Mucosa of descending colon (tissue), 3 donors: ENCODE measurements at regions not wholly inside any gene's neighbourhood (a gene's known extent, or its start where the extent isn't known, plus 50 kb on each side); places are given as distances from the start of the nearest gene placed in this dataset.
A peak's percentile ranks its signal among the peaks of the same experiment; 100 is the strongest.

Experiments used
- ATAC-seq: fragments of 200-7000 bp; cut with Tn5 transposase; one replicate; pipeline ENCODE4 v1.9.1; 2020; ENCODE audit warnings: mild to moderate bottlenecking, moderate library complexity
- DNase-seq, 3 donors: peaks; one replicate each; pipeline ENCODE4 v3.0.0-alpha.2; 2020
- H3K36me3 ChIP-seq: fragments of 200-600 bp; one replicate; pipeline ENCODE4 v1.8.0; 2021; ENCODE audit warnings: low read depth, mild to moderate bottlenecking
- H3K4me1 ChIP-seq: fragments of 200-600 bp; one replicate; pipeline ENCODE4 v1.8.0; 2021; ENCODE audit warnings: low read depth, mild to moderate bottlenecking
- H3K4me3 ChIP-seq: fragments of 200-600 bp; one replicate; pipeline ENCODE4 v1.8.0; 2021; ENCODE audit warnings: mild to moderate bottlenecking
- H3K9me3 ChIP-seq: fragments of 200-600 bp; one replicate; pipeline ENCODE4 v1.8.0; 2021; ENCODE audit warnings: mild to moderate bottlenecking
- CTCF ChIP-seq: fragments of 200-600 bp; IDR thresholded peaks from one replicate; pipeline ENCODE4 v1.8.0; 2022; ENCODE audit warnings: antibody characterized with exemption, mild to moderate bottlenecking
- intact Hi-C, 2 donors: fragments of 100-400 bp; cut with DNase I in 1 of 2; cut with micrococcal nuclease in 1 of 2; formaldehyde crosslinking; loops; one replicate each; pipeline versions ENCODE4 v1.11.0 to v1.11.1; 2022; cut with DNase I, micrococcal nuclease
- donor health status: DM: no; HTN: no; CAD: no; lungs with moderate emphysema.
- donor health status: DM: no; HTN: no; CAD: no.
- donor health status: DM: no; HTN: yes; CAD: no.

- DNase-seq = peak in 2 of 3 donors; percentile 39 to 60
- Histone ChIP-seq H3K9me3 (no peaks in the 10 kb centered on the region), H3K36me3 (no peaks in the 10 kb centered on the region), H3K4me3 (no peak overlapping the region), H3K4me1 (peaks cover 4% of the 10 kb centered on the region)
- ATAC-seq = peak; percentile 98
- intact Hi-C loops = loop anchor here in 1 of 2 donors (10.0 kb wide), 1 partner anchor 442 kb away; no protein-coding TSS in a partner anchor
- peak; percentile 55 for TF ChIP-seq CTCF
These were observed 353.9 kb upstream of the DDI1 start for GRCh38 chr11:103682318-103683184.

- Histone ChIP-seq H3K4me1 (peaks cover 4% of the 10 kb centered on the region), H3K36me3 (no peaks in the 10 kb centered on the region), H3K4me3 (no peak overlapping the region), H3K9me3 (no peaks in the 10 kb centered on the region)
- no peak for TF ChIP-seq CTCF
- intact Hi-C loops = loop anchor here in 1 of 2 donors (10.0 kb wide), 1 partner anchor 441 kb away; no protein-coding TSS in a partner anchor
- no peak for ATAC-seq
- DNase-seq = no peak
These were observed 352.9 kb upstream of the DDI1 start for GRCh38 chr11:103683576-103683975.

GRCh38 chr11:103688924-103689323 is 347.5 kb upstream of the DDI1 start:
- intact Hi-C loops = loop anchor here in 1 of 2 donors (10.0 kb wide), 1 partner anchor 436 kb away; no protein-coding TSS in a partner anchor
- TF ChIP-seq CTCF = no peak
- DNase-seq = no peak
- no peak overlapping the region for H3K4me3 ChIP-seq
- no peaks in the 10 kb centered on the region for H3K4me1 ChIP-seq
- no peaks in the 10 kb centered on the region for H3K36me3 ChIP-seq
- ATAC-seq = no peak
- H3K9me3 ChIP-seq = no peaks in the 10 kb centered on the region

- Histone ChIP-seq H3K36me3 (no peaks in the 10 kb centered on the region), H3K4me3 (no peak overlapping the region), H3K9me3 (no peaks in the 10 kb centered on the region), H3K4me1 (no peaks in the 10 kb centered on the region)
- DNase-seq (no peak), ATAC-seq (no peak)
- intact Hi-C loops = no loop called here
- no peak for TF ChIP-seq CTCF
These were observed 346.1 kb upstream of the DDI1 start for GRCh38 chr11:103690356-103690755.

- no peak for TF ChIP-seq CTCF
- H3K9me3 ChIP-seq = no peaks in the 10 kb centered on the region
- ATAC-seq (no peak), DNase-seq (no peak)
- no peaks in the 10 kb centered on the region for H3K4me1 ChIP-seq
- intact Hi-C loops = no loop called here
- no peaks in the 10 kb centered on the region for H3K36me3 ChIP-seq
- H3K4me3 ChIP-seq = no peak overlapping the region
These were observed 340.3 kb upstream of the DDI1 start for GRCh38 chr11:103696123-103696522.
